Suppressor macrophage treated with lipopolysaccharide for 1 hour (primary cell): ENCODE measurements at regions not wholly inside any gene's neighbourhood (a gene's known extent, or its start where the extent isn't known, plus 50 kb on each side); places are given as distances from the start of the nearest gene placed in this dataset.

ENCODE experiments used
- DNase-seq, 3 donors: peaks; one replicate each; pipeline ENCODE4 v3.0.0-alpha.2; 2020 to 2022

DNA sequence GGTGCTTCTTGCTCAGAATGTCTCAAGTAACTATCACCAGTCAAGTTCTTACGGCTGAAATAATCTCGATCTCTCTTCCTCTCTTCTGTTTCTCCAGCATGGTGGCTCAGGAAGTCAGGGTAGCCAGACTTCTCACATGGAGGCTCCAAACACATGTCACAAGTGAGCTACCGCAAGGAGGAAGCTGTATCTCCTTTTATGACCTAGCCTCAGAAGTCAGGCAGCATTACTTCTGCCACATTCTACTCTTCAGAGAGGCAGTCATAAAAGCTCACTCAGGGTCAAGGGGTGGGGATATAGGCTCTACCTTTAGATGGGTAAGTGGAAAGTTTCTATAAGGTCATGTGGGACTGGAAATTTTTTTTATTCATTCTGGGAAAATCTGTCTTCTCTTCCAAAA, 86.6 kb upstream of the NEO1 start:
- DNase-seq = no peak

DNA sequence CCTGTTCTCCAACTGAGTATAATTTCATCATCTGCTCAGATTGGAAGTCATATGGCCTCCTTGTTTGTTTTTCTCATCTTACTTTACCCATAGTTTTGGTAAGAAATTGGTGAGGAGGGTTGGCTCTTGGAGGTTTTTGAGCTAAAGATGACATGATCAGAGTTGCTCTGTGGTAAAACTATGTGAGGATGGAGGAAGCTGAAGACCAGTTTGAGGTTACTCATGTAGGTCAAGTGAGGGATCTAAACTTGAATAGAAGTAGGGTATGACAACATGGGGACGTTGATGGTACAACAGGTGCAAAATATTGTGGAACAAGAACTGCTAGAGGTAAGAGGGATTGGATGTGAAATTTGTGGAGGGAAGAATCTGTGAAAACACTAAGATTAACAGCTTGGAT, 87.7 kb upstream of the NEO1 start:
- DNase-seq = no peak

GRCh38 chr15:72964135-72964534, 88.1 kb upstream of the NEO1 start:
- DNase-seq = no peak

DNA sequence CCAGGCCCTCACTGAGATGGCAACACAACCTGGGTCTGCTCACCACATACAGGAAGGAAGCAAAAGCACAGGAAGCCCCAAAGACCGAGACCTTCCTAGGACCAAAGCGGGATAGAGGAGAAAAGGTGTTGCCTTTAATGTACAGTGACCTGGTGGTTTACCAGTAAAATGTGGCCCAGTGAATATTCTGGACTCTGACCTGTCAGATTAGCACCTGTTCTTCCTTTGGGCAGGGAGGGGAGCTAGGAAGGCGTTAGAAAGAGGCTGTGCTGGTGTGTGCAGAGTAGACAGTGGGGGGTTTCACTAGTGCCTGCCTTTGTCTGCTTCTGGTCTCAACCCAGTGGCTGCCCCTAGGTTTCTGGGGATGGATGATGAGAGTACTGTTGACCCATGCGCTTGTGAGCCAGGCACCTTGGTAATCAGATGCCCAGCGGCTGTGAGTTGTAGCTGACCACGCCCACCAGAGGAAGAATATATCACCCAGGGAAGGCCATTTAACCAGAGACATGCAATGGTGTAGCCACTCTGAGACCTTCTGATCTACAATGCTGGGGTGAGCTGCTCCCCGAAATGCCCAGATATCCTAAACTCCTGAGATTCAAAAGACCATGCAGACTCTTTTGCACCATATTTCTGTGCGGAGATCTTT, 90.1 kb upstream of the NEO1 start:
- DNase-seq = no peak

- no peak for DNase-seq
These were observed 90.9 kb upstream of the NEO1 start for GRCh38 chr15:72961346-72961745.

DNA sequence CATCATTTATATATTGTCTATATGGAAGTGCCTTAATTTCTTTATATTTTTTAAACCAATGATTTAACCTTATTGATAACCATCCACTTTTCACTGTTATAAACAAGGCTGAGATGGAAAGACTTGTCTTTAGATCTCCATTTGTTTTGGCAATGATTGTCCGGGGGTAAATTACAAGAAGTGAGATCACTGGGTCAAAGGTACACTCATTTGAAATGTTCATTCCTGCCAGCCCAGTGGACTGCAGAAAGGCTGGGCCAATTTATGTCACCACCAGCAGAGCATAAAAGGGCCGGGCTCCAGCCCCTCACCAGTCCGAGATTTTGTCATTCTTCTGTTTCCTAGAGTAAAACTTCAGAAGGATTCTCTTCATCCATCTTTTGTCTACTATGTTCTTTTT, 93.6 kb upstream of the NEO1 start:
- DNase-seq = no peak

GRCh38 chr15:72953306-72953705, 99.0 kb upstream of the NEO1 start:
- DNase-seq = no peak

GRCh38 chr15:72952151-72952550, 100.1 kb upstream of the NEO1 start:
- no peak for DNase-seq

DNA sequence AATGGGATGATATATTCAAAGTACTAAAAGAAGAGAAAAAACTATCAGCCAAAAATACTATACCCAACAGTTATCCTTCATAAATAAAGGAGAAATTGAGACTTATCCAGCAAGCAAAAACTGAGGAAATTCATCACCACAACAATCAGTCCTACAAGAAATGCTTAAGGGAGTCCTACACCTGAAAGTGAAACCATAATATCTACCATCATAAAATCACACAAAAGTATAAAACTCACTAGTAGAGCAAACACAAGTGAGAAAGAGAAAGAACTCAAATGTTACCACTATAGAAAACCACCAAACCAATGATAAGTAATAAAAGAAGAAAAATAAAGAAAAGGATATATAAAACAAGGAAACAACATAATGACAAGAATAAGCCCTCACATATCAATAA, 103.6 kb upstream of the NEO1 start:
- DNase-seq = peak in 1 of 3 donors; percentile 5

DNA sequence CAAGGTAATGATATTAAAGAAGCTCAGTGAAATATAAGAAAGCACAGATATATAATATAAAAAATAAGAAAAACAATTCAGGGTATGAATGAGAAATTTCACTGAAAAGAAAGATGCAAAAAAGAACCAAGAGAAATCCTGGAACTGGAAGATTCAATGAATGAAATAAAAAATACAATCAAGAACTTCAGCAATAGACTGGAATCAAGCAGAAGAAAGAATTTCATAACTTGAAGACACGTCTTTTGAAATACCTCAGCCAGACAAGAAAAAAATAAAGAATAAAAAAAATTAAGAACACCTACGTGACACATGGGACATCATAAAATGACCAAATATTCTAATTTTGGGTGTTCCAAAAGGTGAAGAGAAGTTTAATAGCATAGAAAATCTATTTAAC, 104.6 kb upstream of the NEO1 start:
- DNase-seq = peak in 1 of 3 donors; percentile 9

DNA sequence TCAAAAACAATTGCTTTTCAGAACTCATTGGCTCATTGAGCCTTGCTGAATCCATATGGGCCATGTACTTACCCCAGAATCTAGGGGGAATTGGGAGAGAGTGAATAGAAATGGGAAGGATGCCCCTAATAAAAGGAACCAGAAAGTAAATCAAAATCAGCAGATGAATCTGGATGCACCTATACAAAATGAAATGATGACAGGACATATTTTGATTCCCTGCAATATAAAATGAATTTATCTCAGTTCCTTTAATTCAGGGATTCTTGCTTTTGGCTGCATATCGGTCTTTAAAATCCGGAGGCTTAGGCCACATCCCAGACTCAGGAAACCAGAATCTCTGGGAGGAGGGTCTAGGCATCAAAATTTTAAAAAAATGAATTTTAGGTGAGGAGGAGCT, 107.7 kb upstream of the NEO1 start:
- DNase-seq = peak in 1 of 3 donors; percentile 9

DNA sequence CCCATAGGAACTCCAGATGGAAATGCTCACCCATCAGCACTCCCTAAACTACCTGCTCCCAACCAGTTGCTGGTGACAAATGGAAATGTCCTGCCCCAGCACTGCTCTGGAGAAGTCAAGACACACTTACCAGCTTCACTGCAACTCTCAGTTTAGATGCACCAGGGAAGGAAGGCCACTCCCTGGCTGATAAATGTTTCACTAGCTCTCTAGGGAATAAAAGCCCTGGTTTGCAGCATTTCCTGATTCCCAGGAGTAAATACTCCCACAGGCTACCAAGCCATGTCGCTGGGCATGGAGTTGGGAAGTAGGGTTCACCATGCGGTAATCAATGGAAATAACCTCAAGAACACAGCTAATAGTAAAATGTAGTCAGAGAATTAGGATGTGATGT, 112.0 kb upstream of the NEO1 start:
- peak in 1 of 3 donors; percentile 18 for DNase-seq

DNA sequence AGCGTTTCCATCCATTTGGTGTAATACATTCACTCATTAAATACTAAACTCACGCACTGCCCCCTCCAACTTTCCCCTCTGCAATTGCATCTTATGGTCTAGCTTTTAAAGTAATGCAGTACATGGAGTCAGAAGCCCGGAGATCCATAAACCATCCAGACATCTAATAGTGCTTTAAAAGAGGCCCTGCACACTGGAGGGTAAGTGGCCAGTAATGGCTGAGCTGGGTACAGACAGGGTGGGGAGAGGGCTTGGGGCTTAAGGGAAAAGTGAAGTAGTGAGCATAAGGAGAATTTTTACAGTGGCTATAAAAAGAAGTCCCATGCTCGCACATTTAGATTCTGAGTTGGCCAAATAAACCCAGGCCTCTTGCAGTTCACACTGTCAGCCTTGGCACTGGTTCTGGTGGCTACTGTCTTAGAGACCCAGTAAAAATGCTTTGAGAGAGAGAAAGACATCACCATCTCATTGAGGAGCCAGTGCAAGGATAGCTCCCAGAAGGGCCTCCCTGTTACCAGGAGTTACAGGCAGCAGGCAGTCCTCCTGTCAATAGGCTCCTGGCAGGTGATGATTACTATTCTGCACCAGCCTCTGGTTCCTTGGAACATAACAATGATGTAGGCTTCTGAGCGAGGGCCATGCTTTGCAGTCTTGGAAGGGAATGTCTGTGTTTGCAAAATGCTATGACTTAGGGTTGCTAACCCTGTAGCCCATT, 112.6 kb upstream of the NEO1 start:
- DNase-seq = no peak

DNA sequence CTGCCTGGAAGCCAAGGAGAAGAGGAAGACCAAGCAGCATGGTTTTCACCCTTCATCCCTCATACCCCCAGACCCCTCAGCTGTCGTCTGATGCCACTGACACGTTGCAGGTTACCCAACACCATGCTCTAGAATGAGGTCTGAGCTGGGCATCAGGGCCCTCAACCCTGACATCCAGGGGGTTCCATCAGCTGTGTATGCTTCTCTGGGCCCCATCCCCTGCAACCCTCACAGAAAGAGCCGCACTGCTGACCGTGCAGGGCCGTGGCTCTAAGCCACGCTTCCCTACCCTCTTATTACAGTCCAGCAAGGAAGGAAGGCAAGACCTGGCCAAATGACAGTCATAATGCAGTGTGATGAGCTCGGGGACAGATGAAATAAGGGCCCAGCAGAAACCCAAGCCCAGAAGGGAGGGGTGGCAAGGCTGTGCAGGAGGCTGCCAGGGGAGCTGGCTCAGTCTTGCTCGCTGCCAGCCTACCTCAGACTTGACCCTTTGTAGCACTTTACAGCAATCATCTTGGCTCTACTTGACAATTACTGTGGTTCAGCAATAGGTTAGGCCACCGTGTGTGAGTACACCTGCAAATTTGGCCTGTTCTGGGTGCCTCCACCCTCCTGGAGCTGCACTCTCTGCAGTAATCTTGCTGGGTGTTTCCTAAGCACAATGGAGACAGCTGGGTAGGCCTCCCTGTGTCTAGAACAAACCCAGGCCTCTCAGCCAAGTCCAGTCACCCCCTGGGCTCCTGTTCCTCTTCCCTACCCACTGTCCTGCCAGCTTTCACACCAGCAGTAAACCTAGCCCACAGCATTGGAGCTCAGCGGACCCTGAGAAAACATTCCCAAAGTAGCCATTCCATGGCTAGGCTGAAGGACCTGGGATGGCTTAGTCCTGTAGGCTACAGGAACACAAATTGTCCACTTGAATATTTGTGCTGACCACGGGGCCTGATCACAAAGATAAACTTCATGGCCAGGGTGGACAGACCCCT, 115.3 kb upstream of the NEO1 start:
- DNase-seq = no peak

DNA sequence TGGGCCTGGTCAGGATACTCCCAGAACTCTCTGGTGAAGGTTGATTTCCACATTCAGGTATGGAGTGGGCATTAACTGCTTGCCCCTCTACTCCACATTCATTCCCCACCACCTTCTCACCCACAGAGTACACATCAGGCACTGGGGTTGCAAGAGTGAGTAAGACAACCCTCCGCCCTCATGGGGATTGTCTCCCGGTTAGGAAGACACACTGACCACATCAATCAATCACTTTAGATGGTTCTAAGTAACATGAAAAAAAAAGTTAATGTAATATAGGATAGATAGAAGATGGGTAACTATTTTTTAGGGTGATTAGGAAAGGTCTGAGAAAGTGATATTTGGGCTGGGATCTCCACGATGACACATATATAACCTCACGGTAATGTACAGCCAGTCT, 116.0 kb upstream of the NEO1 start:
- DNase-seq = no peak

- no peak for DNase-seq
These were observed 116.7 kb upstream of the NEO1 start for GRCh38 chr15:72935521-72935920.

- DNase-seq = no peak
These were observed 117.3 kb upstream of the NEO1 start for GRCh38 chr15:72934921-72935320.

- DNase-seq = peak in 1 of 3 donors; percentile 10
These were observed 118.3 kb upstream of the NEO1 start for GRCh38 chr15:72933976-72934375.

GRCh38 chr15:72932472-72932871, 119.8 kb upstream of the NEO1 start:
- DNase-seq = no peak

DNA sequence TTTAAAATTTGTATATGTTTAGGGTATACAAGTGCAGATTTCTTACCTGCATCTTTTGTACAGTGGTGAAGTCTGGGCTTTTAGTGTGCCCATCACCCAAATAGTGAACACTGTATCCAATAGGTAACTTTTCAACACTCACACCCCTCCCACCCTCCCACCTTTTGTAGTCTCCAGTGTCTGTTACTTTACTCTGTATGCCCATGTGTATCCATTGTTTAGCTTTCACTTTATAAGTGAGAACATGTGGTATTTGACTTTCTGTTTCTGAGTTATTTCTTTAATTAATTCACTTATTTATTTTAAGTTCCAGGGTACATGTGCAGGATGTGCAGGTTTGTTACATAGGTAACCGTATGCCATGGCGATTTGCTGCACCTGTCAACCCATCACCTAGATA, 124.8 kb upstream of the NEO1 start:
- no peak for DNase-seq

DNA sequence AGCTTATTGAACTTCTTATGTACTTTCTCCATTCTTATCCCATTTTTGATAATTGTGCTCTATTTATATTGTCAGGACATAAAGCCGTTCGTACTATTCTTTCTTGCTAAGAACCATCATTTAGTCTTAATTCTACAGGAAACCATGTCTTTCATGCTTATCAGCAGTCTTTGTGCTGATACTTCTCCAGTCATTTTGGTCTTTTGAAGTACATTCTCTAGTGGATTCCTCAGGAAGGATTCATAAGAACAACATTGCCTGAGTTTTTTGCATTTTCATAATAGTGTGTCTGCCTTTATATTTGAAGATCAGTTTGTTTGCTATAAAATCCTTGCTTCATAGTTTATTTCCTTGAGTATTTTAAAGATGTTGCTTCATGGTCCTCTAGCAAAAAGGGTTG, 126.6 kb upstream of the NEO1 start:
- DNase-seq = no peak

DNA sequence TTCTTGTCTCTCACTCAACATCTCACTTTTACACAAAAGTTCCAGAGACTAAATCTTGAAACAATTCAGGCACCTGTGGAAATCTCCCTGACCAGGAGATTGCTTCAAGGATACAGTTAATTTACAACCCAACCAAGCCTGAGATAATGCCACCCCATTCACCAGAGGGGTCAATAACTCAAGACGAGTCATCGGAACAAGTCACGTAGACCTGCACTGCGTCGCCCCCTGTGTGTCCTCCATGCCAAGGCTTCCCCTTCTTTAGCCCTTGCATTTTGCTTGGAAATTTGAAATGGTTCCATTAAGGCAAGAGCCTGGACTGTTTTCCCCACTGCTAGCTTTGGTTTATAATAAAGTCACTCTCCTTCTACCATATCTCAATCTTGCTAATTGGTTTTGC, 129.0 kb upstream of the NEO1 start:
- no peak for DNase-seq

- no peak for DNase-seq
These were observed 131.7 kb upstream of the NEO1 start for GRCh38 chr15:72920551-72920950.
